ENCODE measurements at regions not wholly inside any gene's neighbourhood (a gene's known extent, or its start where the extent isn't known, plus 50 kb on each side); places are given as distances from the start of the nearest gene placed in this dataset.

GRCh38 chr21:21907271-21907670 is 909.1 kb downstream of the NCAM2 start:
- H2BK5ac ChIP-seq (ENCODE audit: low read depth, low read length) = no peak overlapping the region
- no peak overlapping the region for H3K56ac ChIP-seq (replicated peaks; ENCODE audit: insufficient read length, low read depth, low read length)
- no peak overlapping the region for H3K4me2 ChIP-seq (ENCODE audit: insufficient read depth in 1 of 2, low read depth in 2 of 2, low read length in 2 of 2)
- FAIRE-seq = no peak
- H3K18ac ChIP-seq (ENCODE audit: extremely low read depth, low read length) = no peak overlapping the region
- no peak overlapping the region for H3K23ac ChIP-seq (ENCODE audit: insufficient read length)
- H2BK120ac ChIP-seq (replicated peaks; ENCODE audit: low read depth, low read length) = no peak overlapping the region
- H3K79me1 ChIP-seq (ENCODE audit: low read depth, low read length) = no peaks in the 10 kb centered on the region
- H2BK15ac ChIP-seq (ENCODE audit: low read length) = no peak overlapping the region
- TF ChIP-seq RFX5 (IDR thresholded peaks at IDR 0.05; ENCODE audit: borderline replicate concordance, low read depth, low read length) = no peak
- H3K9ac ChIP-seq (replicated peaks in 1 of 4; ENCODE audit: extremely low read depth in 1 of 4, low read depth in 3 of 4, low read length in 3 of 4) = no peak overlapping the region
- H3K27me3 ChIP-seq (replicated peaks in 1 of 4; ENCODE audit: control insufficient read depth in 3 of 4, extremely low read depth in 1 of 4, insufficient read depth in 3 of 4, low read length in 3 of 4) = peaks cover 0 to 2% (median 0%) of the 10 kb centered on the region in 4 experiments; a peak in 1 of 7 replicates
- ChIA-PET CTCF (ENCODE audit: partially characterized antibody) (interaction anchor here (1.7 kb wide), 1 partner anchor 14 kb away, joined by 8 read pairs; no protein-coding TSS in a partner anchor), POLR2A (ENCODE audit: partially characterized antibody) (no interaction called here)
- H3K36me3 ChIP-seq (ENCODE audit: control insufficient read depth in 2 of 4, insufficient read depth in 4 of 4, low read length in 3 of 4) = no peaks in the 10 kb centered on the region; a peak in 1 of 8 replicates
- no peak overlapping the region for H3K4me3 ChIP-seq (ENCODE audit: extremely low read depth in 1 of 4, insufficient read depth in 2 of 4, low read depth in 3 of 4, low read length in 4 of 4)
- H4K20me1 ChIP-seq (replicated peaks in 1 of 2; ENCODE audit: control insufficient read depth in 1 of 2, insufficient read depth in 2 of 2, low read length in 2 of 2) = no peaks in the 10 kb centered on the region
- DNase-seq (ENCODE audit: low read depth in 1 of 2, low spot score in 2 of 2) = no peak
- no peak overlapping the region for H2BK20ac ChIP-seq (ENCODE audit: low read length)
- H2AFZ ChIP-seq (ENCODE audit: low read length) = no peak overlapping the region
- no peak overlapping the region for H4K5ac ChIP-seq (ENCODE audit: insufficient read length, low read depth, low read length)
- H3K14ac ChIP-seq (ENCODE audit: insufficient read length) = no peak overlapping the region
- H3K4ac ChIP-seq (replicated peaks; ENCODE audit: insufficient read length, low read depth, low read length) = no peak overlapping the region
- H3K79me2 ChIP-seq (ENCODE audit: control insufficient read depth in 1 of 2, insufficient read depth in 2 of 2, low read length in 2 of 2) = no peaks in the 10 kb centered on the region
- no peak overlapping the region for H4K91ac ChIP-seq (replicated peaks; ENCODE audit: insufficient read length, low read length)
- no peaks in the 10 kb centered on the region for H3K4me1 ChIP-seq (replicated peaks in 1 of 4; ENCODE audit: control insufficient read depth in 3 of 4, insufficient read depth in 4 of 4, low read length in 3 of 4)
- 98% methylated on average over 3 of the region's 3 CpGs; no CpG with 5 or more reads in 1 of the 2 experiments for WGBS, 2 experiments (ENCODE audit: extremely low coverage in 1 of 2, insufficient coverage in 1 of 2, insufficient read length in 1 of 2, insufficient replicate concordance in 2 of 2, low coverage in 1 of 2, low lambda C conversion rate in 2 of 2, missing lambda C conversion rate in 1 of 2)
- no peaks in the 10 kb centered on the region for H3K23me2 ChIP-seq (ENCODE audit: low read depth, low read length)
- peaks cover 3 to 5% of the 10 kb centered on the region in 2 experiments; a peak in 3 of 4 replicates for H3K9me3 ChIP-seq (ENCODE audit: insufficient read depth in 2 of 2, low read depth in 1 of 2, low read length in 1 of 2)
- H4K8ac ChIP-seq (ENCODE audit: extremely low read depth, insufficient read depth, low read length) = no peak overlapping the region
- no peak overlapping the region for H2BK12ac ChIP-seq (ENCODE audit: low read depth, low read length)
- no peak overlapping the region for H2AK5ac ChIP-seq (ENCODE audit: low read depth, low read length)
- no peak overlapping the region for H3K27ac ChIP-seq (ENCODE audit: low read depth, low read length)

All from H1 (cell line).